HepG2 (cell line): ENCODE measurements at regions not wholly inside any gene's neighbourhood (a gene's known extent, or its start where the extent isn't known, plus 50 kb on each side); places are given as distances from the start of the nearest gene placed in this dataset.
A peak's percentile ranks its signal among the peaks of the same experiment; 100 is the strongest.

Experiments used
- CENPBD1 ChIP-seq: sonication (generic); formaldehyde crosslinking; IDR thresholded peaks from 2 replicates; pipeline ENCODE4 v1.8.0; 2022; ENCODE audit warnings: missing genetic modification reagents, low read depth, mild to moderate bottlenecking, borderline replicate concordance
- FOXM1 ChIP-seq: sonication (generic); formaldehyde crosslinking; IDR thresholded peaks from 2 replicates; pipeline ENCODE4 v1.5.0; 2020; ENCODE audit warnings: missing genetic modification reagents
- GMEB2 ChIP-seq: IDR thresholded peaks from 2 replicates; pipeline ENCODE4 v1.6.1; 2016; ENCODE audit warnings: missing biosample characterization, missing genetic modification reagents, low read depth
- GRHL1 ChIP-seq: sonication (generic); formaldehyde crosslinking; conservative IDR thresholded peaks from 2 replicates; pipeline ENCODE4 v1.8.0; 2022; ENCODE audit warnings: missing genetic modification reagents
- JUN ChIP-seq: sonication (generic); formaldehyde crosslinking; IDR thresholded peaks from 2 replicates; pipeline ENCODE4 v1.4.0; 2020; ENCODE audit warnings: mild to moderate bottlenecking, missing genetic modification reagents
- KDM5A ChIP-seq: fragments of 200-600 bp; sonication (generic); IDR thresholded peaks from 2 replicates; pipeline ENCODE4 v1.7.0; 2018; ENCODE audit warnings: antibody characterized with exemption, mild to moderate bottlenecking, low read length, borderline replicate concordance
- KDM5B ChIP-seq: sonication (generic); formaldehyde crosslinking; IDR thresholded peaks from 2 replicates; pipeline ENCODE4 v1.4.0; 2020; ENCODE audit warnings: missing genetic modification reagents, mild to moderate bottlenecking, borderline replicate concordance
- MAZ ChIP-seq, 2 experiments: sonication (generic) in 1 of 2; formaldehyde crosslinking in 1 of 2; IDR thresholded peaks; 2 replicates each; pipeline versions ENCODE4 v1.5.0 to v1.6.1; 2012 to 2020; ENCODE audit warnings: low read depth in 2 of 2, mild to moderate bottlenecking in 2 of 2, borderline replicate concordance in 1 of 2, improper control_type of control experiment in 1 of 2, low read length in 1 of 2, missing genetic modification reagents in 1 of 2, moderate library complexity in 1 of 2
- MXD4 ChIP-seq: IDR thresholded peaks from 2 replicates; pipeline ENCODE4 v1.6.1; 2016; ENCODE audit warnings: mild to moderate bottlenecking, missing biosample characterization, missing genetic modification reagents
- NCOR1 ChIP-seq: fragments of 200-600 bp; sonication (generic); IDR thresholded peaks from 2 replicates; pipeline ENCODE4 v1.7.0; 2017; ENCODE audit warnings: antibody characterized with exemption, low read length, borderline replicate concordance
- POLR2G ChIP-seq: fragments of 200-400 bp; formaldehyde crosslinking; IDR thresholded peaks from 2 replicates; pipeline ENCODE4 v1.6.1; 2018; ENCODE audit warnings: mild to moderate bottlenecking, low read depth, low read length, moderate library complexity
- SIN3B ChIP-seq: fragments of 150-350 bp; IDR thresholded peaks from 2 replicates; pipeline ENCODE4 v1.6.1; 2014; ENCODE audit warnings: low read length
- ZBTB21 ChIP-seq: sonication (generic); formaldehyde crosslinking; IDR thresholded peaks from 2 replicates; pipeline ENCODE4 v1.4.0; 2020; ENCODE audit warnings: missing genetic modification reagents
- ZBTB49 ChIP-seq: sonication (generic); formaldehyde crosslinking; IDR thresholded peaks from 2 replicates; pipeline ENCODE4 v1.4.0; 2020; ENCODE audit warnings: missing genetic modification reagents, borderline replicate concordance
- ZFP36L1 ChIP-seq: sonication (generic); formaldehyde crosslinking; IDR thresholded peaks from 2 replicates; pipeline ENCODE4 v1.8.0; 2022; ENCODE audit warnings: mild to moderate bottlenecking, missing genetic modification reagents, moderate library complexity
- ZKSCAN5 ChIP-seq: sonication (generic); formaldehyde crosslinking; IDR thresholded peaks from 2 replicates; pipeline ENCODE4 v1.5.1; 2020; ENCODE audit warnings: mild to moderate bottlenecking, missing genetic modification reagents
- ZNF281 ChIP-seq: sonication (generic); formaldehyde crosslinking; IDR thresholded peaks from 2 replicates; pipeline ENCODE4 v1.4.0; 2020; ENCODE audit warnings: missing genetic modification reagents, borderline replicate concordance
- ZNF362 ChIP-seq: sonication (generic); formaldehyde crosslinking; IDR thresholded peaks from 2 replicates; pipeline ENCODE4 v1.4.0; 2020; ENCODE audit warnings: missing genetic modification reagents, mild to moderate bottlenecking, borderline replicate concordance
- ZNF781 ChIP-seq: sonication (generic); formaldehyde crosslinking; IDR thresholded peaks from 2 replicates; pipeline ENCODE4 v1.5.1; 2020; ENCODE audit warnings: borderline replicate concordance, mild to moderate bottlenecking, missing genetic modification reagents; ENCODE audit errors: not compliant biosample characterization

GRCh38 chr15:31157644-31158069 is 56.1 kb upstream of the TRPM1 start (continued):
- TF ChIP-seq ZFP36L1, result 0 out of 2 replicates have a peak, but pooled peaks have one; percentile 62
- TF ChIP-seq ZBTB49, result no peak
- no peak for TF ChIP-seq CENPBD1 (CRISPR knock-in tag)
- peak; percentile 76; the same call in 1 of the 2 replicates for TF ChIP-seq ZNF281 (CRISPR knock-in tag)
- TF ChIP-seq GRHL1, result no peak
- TF ChIP-seq GMEB2, result no peak
- peak; percentile 33; the same call in 1 of the 2 replicates for TF ChIP-seq MXD4
- TF ChIP-seq ZNF362 (CRISPR knock-in tag), result peak; percentile 78; the same call in 1 of the 2 replicates
- no peak for TF ChIP-seq FOXM1 (CRISPR knock-in tag)
- TF ChIP-seq NCOR1, result peak; percentile 93
- peak; percentile 15; the same call in 1 of the 2 replicates for TF ChIP-seq JUN
- TF ChIP-seq KDM5B (CRISPR knock-in tag), result no peak
- TF ChIP-seq SIN3B, result no peak
- no peak; the same call in 1 of the 2 replicates for TF ChIP-seq ZBTB21
- TF ChIP-seq POLR2G, result peak; percentile 47
- TF ChIP-seq KDM5A, result no peak; the same call in 1 of the 2 replicates
- peak; percentile 54; the same call in 1 of the 2 replicates for TF ChIP-seq MAZ (IDR thresholded peaks at IDR 0.05; ENCODE audit: borderline replicate concordance, low read depth, low read length)
- peak; percentile 64 for TF ChIP-seq MAZ (CRISPR knock-in tag; IDR thresholded peaks at IDR 0.05; ENCODE audit: low read depth)
- peak; percentile 34 for TF ChIP-seq ZNF781 (CRISPR knock-in tag)
- TF ChIP-seq ZKSCAN5, result no peak
